GM10248 (cell line): ENCODE measurements at regions not wholly inside any gene's neighbourhood (a gene's known extent, or its start where the extent isn't known, plus 50 kb on each side); places are given as distances from the start of the nearest gene placed in this dataset.
"Not testable (repeated sequence)": the region's sequence is repeated elsewhere in the genome, so short reads cannot be mapped to it uniquely, and the experiment has no call there.

Source experiments
- CTCF ChIA-PET: fragments of 300-600 bp; sonication (Branson Sonifier 250); formaldehyde crosslinking; extraction: SDS; loops from one replicate; lab custom pipeline; 2021; ENCODE audit warnings: antibody characterized with exemption; lab: Yijun Ruan, JAX
- POLR2A ChIA-PET: fragments of 350-650 bp; sonication (Branson Sonifier 250); formaldehyde crosslinking; extraction: SDS; loops from one replicate; lab custom pipeline; 2020; ENCODE audit warnings: antibody characterized with exemption; lab: Yijun Ruan, JAX
- DNase-seq: peaks from one replicate; pipeline ENCODE4 v3.0.0; 2012; ENCODE audit errors: extremely low spot score
- CTCF ChIP-seq: IDR thresholded peaks from 2 replicates; pipeline ENCODE4 v1.5.1; 2012; ENCODE audit warnings: mild to moderate bottlenecking, low read depth; ENCODE audit errors: extremely low read depth, missing control alignments, control extremely low read depth

DNA sequence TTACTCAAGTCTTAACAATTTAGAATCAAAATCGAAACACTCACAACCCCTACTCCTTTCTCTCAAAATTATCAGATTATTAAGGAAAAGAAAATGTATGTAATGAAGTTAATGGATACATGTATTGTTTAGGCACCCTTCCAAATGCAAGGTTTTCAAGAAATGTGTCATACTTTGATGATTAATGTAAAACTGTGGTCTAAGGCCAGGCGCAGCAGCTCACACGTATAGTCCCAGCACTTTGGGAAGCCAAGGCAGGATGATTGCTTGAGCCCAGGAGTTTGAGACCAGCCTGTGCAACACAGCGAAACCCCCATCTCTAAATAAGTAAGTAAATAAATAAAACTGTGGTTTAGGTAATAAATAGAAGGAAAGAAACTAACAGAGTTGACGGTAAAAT lies 126.6 kb downstream of the NBPF8 start:
- DNase-seq, POLR2A ChIA-PET: not testable (repeated sequence)

GRCh38 chr1:120542365-120542764 lies 127.5 kb downstream of the NBPF8 start:
- POLR2A ChIA-PET, CTCF ChIA-PET, DNase-seq: not testable (repeated sequence)

More for the DNA sequence above, 126.6 kb downstream of the NBPF8 start:
- CTCF ChIA-PET = not testable (repeated sequence)

DNA sequence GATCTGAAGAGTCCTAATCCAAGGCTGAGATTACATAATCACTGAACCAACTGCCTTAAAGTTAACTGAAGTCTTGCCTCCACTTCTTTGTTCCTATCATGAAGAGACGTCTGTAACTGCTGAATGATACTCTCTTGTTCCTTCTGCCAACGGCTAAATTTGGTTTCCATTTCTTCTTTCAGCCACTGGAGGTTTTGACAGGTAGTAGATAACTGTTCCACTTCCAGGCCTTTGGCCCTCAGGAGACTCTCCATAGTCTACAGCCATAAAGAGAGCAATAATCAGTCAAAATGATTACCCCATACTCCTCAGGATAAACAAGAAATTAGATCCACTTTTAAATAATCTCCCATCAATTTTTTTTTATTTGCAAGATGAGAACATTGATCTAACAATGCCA lies 128.1 kb downstream of the NBPF8 start:
- POLR2A ChIA-PET, CTCF ChIA-PET, DNase-seq: not testable (repeated sequence)

DNA sequence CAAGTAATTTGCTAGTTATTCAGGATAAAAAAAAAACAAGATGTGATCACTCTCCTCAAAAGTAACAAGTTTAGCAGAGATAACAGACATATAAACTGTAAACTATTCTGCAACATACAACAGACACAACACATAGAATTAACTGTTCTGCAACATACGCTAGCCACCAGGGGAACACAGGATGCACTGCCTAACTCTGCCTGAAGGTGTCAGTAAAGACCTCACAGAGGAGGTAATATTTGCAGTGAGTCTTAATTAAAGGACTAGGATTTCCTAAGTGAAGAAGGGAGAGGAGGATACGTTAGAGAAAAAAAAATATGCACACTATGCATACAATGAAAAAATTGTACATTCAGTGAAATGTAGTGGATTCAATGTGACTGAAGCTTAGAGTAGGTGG lies 129.6 kb downstream of the NBPF8 start:
- CTCF ChIA-PET, POLR2A ChIA-PET, DNase-seq: not testable (repeated sequence)
- TF ChIP-seq CTCF = peak; percentile 58

DNA sequence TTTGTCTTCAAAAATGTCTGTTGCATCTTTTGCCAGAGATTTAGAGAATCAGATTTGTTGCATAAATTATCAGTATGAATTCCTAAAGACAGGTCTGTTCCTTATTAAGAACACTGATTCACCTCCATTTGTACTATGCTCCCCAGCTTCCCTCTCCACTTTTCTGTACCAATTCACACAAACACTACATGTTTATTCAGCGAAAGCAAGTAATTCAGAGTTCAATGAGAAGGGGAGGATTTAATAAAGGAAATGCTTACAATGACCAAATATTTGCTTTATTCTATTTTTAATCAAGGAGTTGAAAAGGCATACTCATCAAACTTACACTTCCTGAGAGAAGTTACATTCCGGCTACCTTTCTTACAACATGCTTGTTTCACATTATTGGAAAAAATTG lies 135.5 kb downstream of the NBPF8 start:
- CTCF ChIA-PET, DNase-seq, POLR2A ChIA-PET: not testable (repeated sequence)

DNA sequence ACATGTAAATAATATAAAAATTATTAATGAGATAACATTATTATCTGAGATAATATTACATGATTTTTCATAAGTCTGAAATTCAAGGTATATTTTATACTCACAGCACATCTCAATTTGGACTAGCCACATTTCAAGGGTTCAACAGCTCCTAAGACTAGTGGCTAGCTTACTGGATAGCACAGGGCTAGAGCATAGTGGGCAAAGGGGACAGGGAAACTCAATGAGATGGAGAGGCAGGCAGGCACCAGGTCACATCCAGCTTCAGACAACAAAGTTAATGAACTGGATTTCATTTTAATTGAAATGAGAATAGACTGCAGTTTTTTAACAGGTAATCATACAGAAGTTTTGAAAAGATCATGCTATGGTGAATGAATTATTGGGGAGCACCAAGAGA lies 137.4 kb downstream of the NBPF8 start:
- CTCF ChIA-PET, DNase-seq, POLR2A ChIA-PET: not testable (repeated sequence)

GRCh38 chr1:120557605-120558302 lies 142.9 kb downstream of the NBPF8 start:
- POLR2A ChIA-PET, DNase-seq, CTCF ChIA-PET: not testable (repeated sequence)

GRCh38 chr1:120558303-120559060 lies 143.6 kb downstream of the NBPF8 start:
- DNase-seq, POLR2A ChIA-PET, CTCF ChIA-PET: not testable (repeated sequence)

DNA sequence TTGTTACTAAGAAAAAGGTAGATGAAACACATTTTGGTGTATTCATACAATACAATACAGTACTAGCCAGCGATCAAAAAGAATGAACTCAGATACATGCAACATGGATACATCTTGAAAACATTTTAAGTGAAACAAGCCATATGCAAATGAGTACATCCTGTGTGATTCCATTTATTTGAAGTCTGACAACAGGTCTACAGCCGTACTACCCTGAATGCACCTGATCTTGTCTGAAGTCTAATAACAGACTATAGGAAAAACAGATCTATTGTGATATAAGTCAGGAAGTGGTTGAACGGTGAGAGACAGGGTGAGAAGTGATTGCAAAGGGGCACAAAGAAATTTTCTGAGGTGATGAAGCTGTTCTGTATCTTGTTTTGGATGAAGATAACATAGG lies 146.9 kb downstream of the NBPF8 start:
- POLR2A ChIA-PET, CTCF ChIA-PET, DNase-seq: not testable (repeated sequence)

- POLR2A ChIA-PET, DNase-seq, CTCF ChIA-PET: not testable (repeated sequence)
Observed at GRCh38 chr1:120565396-120565795, 150.6 kb downstream of the NBPF8 start.

DNA sequence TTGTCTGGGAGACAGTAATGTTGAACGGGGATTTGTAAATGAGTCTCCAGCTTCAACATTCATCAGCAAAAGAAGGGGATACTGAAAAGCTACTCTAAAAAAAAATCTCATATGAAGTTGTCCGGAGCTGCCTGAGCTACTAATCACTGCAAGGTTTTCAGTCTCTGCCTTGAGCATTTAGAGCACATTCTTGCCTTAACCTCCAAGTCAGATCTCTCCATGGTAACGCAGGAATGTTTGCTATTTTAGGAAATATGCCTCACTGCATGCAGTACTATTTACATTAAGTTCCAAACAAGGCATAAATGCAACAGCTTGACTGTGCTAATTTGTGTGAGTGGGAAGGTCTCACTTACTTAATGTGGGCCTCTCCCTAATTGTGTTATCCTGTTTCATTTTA lies 152.8 kb downstream of the NBPF8 start:
- DNase-seq, CTCF ChIA-PET, POLR2A ChIA-PET: not testable (repeated sequence)

DNA sequence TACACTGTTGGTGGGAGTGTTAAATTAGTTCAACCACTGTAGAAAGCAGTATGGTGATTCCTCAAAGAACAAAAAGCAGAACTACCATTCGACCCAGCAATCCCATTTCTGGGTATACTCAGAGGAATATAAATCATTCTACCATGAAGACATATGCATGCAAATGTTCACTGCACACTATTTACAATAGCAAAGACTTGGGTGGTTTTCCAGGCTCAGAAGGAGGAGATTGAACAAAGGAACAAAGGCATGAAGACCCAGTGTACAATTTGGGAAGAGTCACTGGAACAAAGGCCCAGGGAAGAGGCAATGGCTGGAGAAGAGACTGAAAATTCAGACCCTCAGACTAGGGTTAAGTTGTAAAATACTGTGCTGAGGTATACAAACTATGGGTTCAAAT lies 148.5 kb upstream of the NBPF26 start:
- CTCF ChIA-PET, DNase-seq, POLR2A ChIA-PET: not testable (repeated sequence)

DNA sequence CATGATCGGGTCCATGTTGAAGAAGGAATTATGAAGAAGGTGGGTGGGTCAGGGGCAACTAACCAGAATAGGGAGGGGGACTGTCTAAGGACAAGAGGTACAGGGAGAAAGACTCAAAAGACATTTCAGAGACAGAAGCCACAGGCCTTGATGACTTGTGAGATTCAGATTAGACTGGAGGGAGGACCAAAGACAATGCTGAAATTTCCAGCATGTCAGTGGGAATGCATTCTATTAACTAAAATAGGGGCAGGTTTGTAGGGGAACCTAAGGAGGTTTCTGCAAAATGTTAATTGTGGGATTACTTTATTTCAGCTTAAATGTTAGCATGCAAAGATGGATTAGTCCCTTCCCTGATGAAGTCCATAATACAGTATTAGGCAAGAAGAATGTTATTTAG lies 141.6 kb upstream of the NBPF26 start:
- DNase-seq, CTCF ChIA-PET, POLR2A ChIA-PET: not testable (repeated sequence)

- POLR2A ChIA-PET = not testable (repeated sequence)
Observed at GRCh38 chr1:120586053-120586452, 137.7 kb upstream of the NBPF26 start.

DNA sequence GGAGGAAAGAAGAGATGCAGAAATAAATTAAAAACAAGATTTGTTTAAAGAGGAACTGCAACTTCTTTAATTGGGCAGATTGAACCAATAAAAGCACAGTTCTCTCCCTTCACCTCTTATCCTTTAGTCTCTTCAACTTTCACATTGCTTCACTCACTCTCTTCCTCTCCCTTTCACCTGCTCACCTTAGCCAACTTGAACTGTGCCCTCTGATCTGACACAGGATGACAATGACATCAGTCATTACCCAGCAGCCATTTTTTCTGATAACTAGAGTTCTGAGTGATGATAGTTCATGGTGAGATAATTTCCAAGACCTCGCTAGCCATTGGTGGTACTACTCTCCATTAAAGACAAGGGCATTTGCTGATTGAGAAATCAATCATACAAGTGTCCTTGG lies 134.9 kb upstream of the NBPF26 start:
- CTCF ChIA-PET, POLR2A ChIA-PET: not testable (repeated sequence)

More at GRCh38 chr1:120586053-120586452, 137.7 kb upstream of the NBPF26 start:
- DNase-seq, CTCF ChIA-PET: not testable (repeated sequence)

DNA sequence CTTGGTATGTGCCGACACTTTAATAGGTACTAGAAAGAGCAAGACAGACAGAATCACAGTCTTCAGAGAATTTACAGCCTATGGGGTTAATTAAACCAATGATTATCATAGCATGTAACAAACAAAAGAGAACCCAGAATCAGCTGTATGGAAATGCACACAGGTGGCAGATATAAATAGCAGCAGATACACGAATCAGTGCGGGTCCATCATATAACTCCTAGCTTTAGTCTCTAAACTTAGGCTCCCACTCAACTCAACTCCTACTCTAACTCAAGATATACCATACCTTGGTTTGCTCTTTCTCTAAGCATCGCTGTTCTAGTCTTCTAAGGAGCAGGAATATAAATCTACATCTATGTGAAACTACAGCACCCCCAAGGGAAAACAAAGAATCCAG lies 132.0 kb upstream of the NBPF26 start:
- POLR2A ChIA-PET = not testable (repeated sequence)

More for the DNA sequence above, 134.9 kb upstream of the NBPF26 start:
- DNase-seq = not testable (repeated sequence)

DNA sequence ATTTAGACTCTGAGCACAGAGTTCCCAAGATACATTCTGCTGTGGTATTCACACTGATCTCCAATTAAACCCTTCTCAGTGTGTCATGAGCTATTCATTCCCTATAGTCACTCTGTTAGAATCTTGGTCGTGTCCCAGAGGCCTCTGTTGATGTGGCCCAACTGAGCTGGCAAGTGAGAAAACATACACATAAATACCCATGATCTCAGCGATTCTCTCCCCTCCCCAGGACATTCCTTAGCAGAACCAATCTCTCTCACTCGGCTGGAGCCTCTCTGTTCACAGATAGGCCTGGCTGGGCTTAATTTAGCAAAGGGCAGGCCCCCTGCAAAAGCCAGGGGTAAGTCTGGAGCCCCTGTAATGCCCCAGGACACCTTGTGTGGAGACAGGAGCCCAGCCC lies 130.8 kb upstream of the NBPF26 start:
- CTCF ChIA-PET, POLR2A ChIA-PET, DNase-seq: not testable (repeated sequence)

More for the DNA sequence above, 132.0 kb upstream of the NBPF26 start:
- CTCF ChIA-PET, DNase-seq: not testable (repeated sequence)
